ENCODE measurements at regions not wholly inside any gene's neighbourhood (a gene's known extent, or its start where the extent isn't known, plus 50 kb on each side); places are given as distances from the start of the nearest gene placed in this dataset.

DNA sequence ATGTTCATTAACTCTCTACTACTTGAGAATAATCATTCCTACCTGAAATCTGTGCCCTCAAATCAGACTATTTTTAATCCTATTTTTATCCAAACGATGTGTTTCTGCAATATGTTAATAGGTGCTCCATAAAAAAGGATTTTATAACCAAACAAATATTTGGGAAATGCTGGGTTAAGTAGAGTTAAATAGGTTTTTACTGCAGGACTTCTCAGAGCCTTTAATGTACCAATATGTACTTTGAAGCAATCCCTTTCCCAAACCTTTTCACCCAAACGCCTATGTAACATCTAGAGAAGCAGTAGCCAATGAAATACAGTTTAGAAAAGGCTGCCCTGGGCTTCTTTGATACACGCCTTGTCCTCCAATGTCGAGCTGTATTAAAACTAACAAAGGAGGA lies 182.5 kb downstream of the SP3 start:
- no peak overlapping the region for H3K4me3 ChIP-seq (ENCODE audit: low read depth, low read length)
- DNase-seq (ENCODE audit: low read depth), result no peak
- no peak for TF ChIP-seq POLR2A (IDR thresholded peaks at IDR 0.05; ENCODE audit: extremely low read depth, insufficient read length)
- TF ChIP-seq, protein P1, sequence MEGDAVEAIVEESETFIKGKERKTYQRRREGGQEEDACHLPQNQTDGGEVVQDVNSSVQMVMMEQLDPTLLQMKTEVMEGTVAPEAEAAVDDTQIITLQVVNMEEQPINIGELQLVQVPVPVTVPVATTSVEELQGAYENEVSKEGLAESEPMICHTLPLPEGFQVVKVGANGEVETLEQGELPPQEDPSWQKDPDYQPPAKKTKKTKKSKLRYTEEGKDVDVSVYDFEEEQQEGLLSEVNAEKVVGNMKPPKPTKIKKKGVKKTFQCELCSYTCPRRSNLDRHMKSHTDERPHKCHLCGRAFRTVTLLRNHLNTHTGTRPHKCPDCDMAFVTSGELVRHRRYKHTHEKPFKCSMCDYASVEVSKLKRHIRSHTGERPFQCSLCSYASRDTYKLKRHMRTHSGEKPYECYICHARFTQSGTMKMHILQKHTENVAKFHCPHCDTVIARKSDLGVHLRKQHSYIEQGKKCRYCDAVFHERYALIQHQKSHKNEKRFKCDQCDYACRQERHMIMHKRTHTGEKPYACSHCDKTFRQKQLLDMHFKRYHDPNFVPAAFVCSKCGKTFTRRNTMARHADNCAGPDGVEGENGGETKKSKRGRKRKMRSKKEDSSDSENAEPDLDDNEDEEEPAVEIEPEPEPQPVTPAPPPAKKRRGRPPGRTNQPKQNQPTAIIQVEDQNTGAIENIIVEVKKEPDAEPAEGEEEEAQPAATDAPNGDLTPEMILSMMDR (IDR thresholded peaks at IDR 0.05; ENCODE audit: low read depth, low read length), result no peak
- no peak for TF ChIP-seq MYC (IDR thresholded peaks at IDR 0.05; ENCODE audit: low read depth, low read length)
- TF ChIP-seq, protein P2, sequence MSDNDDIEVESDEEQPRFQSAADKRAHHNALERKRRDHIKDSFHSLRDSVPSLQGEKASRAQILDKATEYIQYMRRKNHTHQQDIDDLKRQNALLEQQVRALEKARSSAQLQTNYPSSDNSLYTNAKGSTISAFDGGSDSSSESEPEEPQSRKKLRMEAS (IDR thresholded peaks at IDR 0.05; ENCODE audit: low read depth, low read length), result no peak

DNA sequence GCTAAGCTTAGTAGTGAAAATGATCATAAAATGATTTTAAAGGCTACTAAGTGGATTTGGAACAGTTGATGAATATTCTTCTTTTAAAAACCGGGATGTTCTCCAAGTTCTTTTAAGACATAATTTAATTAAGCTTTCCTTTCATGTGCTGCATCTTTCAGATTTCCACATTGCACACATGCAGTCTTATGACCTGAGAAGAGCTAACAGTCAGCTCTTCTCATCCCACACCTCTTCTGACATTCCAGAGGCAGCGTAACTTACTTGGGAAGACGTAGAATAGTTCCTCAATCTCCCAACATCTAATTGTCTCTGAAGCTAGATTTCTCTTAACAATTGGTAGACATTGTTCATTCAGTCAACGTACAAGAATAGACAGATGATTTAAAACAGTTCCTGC lies 181.8 kb downstream of the SP3 start:
- no peak overlapping the region for H3K4me3 ChIP-seq (ENCODE audit: low read depth, low read length)
- DNase-seq (ENCODE audit: low read depth), result no peak
- TF ChIP-seq, protein P2 (IDR thresholded peaks at IDR 0.05; ENCODE audit: low read depth, low read length), result no peak
- TF ChIP-seq POLR2A (IDR thresholded peaks at IDR 0.05; ENCODE audit: extremely low read depth, insufficient read length) (no peak), MYC (IDR thresholded peaks at IDR 0.05; ENCODE audit: low read depth, low read length) (no peak)
- TF ChIP-seq, protein P1 (IDR thresholded peaks at IDR 0.05; ENCODE audit: low read depth, low read length), result no peak

DNA sequence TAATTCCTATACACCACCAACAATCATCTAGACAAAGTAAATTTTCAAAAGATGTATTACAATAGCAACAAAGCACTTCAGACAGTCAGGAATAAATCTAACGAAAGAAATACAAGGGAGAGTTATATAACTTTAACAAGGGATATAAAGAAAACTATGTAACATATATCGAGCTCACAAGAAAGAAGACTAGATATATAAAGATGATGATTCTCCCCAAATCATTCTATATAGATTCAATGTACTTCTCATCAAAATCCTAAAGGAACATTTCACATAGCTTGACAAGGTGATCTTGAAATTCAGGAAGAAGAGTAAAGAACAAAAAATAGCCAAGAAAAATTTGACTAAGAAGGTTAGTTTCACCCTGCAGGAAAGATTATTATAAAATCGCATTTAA lies 179.4 kb downstream of the SP3 start:
- no peak overlapping the region for H3K4me3 ChIP-seq (ENCODE audit: low read depth, low read length)
- DNase-seq (ENCODE audit: low read depth), result no peak

DNA sequence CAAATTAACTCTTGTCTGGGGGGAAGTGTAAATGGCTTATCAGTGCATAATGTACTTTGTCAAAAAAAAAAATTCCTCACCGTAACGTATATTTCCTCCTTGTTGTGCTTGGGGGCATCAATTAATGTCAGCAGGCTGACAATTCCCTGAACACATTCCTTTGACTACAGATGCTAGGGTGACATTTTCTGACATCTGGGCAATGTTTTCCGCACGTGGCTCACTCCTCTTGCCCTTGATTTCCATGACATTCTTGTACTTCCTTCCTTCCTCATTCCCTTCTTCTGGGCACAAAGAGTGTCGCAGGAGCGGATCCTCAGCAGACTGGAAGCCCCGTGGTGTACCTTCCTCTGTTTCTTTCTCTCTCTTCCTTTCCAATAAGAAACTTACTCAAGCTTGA lies 173.7 kb downstream of the SP3 start:
- no peak for DNase-seq (ENCODE audit: low read depth)
- TF ChIP-seq MYC (IDR thresholded peaks at IDR 0.05; ENCODE audit: low read depth, low read length) (no peak), POLR2A (IDR thresholded peaks at IDR 0.05; ENCODE audit: extremely low read depth, insufficient read length) (no peak)
- TF ChIP-seq, protein P1 (IDR thresholded peaks at IDR 0.05; ENCODE audit: low read depth, low read length), result no peak
- no peak overlapping the region for H3K4me3 ChIP-seq (ENCODE audit: low read depth, low read length)

More for the DNA sequence above, 179.4 kb downstream of the SP3 start:
- TF ChIP-seq, protein P1 (IDR thresholded peaks at IDR 0.05; ENCODE audit: low read depth, low read length), result no peak
- TF ChIP-seq MYC (IDR thresholded peaks at IDR 0.05; ENCODE audit: low read depth, low read length), result no peak
- TF ChIP-seq, protein P2 (IDR thresholded peaks at IDR 0.05; ENCODE audit: low read depth, low read length), result no peak
- TF ChIP-seq POLR2A (IDR thresholded peaks at IDR 0.05; ENCODE audit: extremely low read depth, insufficient read length), result no peak

DNA sequence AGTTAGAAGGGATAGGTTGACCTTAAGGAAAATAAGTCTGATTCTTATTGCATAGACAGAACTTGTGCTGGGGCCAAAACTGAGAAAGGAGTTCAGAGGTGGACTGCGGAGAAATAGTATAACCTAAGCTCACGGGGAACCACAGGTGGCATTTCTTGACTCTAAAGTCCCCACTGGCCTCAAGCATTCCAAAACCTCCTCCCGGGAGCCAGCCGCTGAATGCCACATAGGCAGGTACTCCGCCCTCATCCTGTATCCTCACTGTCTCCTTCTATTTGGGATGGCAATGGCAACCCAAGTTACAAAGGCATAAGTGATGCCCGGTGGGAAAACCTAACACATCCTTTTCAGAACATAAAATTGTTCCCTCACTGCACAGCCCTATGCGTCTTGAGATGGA lies 173.0 kb downstream of the SP3 start:
- TF ChIP-seq POLR2A (IDR thresholded peaks at IDR 0.05; ENCODE audit: extremely low read depth, insufficient read length), result no peak
- no peak for TF ChIP-seq MYC (IDR thresholded peaks at IDR 0.05; ENCODE audit: low read depth, low read length)
- TF ChIP-seq, protein P1 (IDR thresholded peaks at IDR 0.05; ENCODE audit: low read depth, low read length), result no peak
- TF ChIP-seq, protein P2 (IDR thresholded peaks at IDR 0.05; ENCODE audit: low read depth, low read length), result no peak
- DNase-seq (ENCODE audit: low read depth), result no peak
- no peak overlapping the region for H3K4me3 ChIP-seq (ENCODE audit: low read depth, low read length)

DNA sequence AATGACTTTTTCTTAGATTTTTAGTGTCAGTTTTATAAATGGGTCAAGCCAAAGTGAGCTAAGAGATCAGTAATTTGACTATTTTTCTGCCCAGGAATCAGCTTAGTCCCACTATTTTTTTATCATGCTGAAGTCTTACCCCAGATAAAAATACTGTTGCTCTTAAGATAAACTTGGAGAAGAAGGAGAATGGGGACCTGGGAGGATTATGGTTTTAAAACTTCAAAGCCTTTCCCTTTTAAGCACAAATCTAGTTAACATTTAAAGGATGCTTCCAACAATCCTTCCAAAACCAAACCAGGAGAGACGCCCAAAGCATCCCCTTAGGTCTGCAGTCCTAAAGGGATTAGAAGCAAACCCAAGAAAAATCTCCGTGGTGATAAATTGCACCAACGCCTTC lies 172.4 kb downstream of the SP3 start:
- H3K4me3 ChIP-seq (ENCODE audit: low read depth, low read length), result no peak overlapping the region
- DNase-seq (ENCODE audit: low read depth), result no peak
- no peak for TF ChIP-seq MYC (IDR thresholded peaks at IDR 0.05; ENCODE audit: low read depth, low read length)
- TF ChIP-seq, protein P1 (IDR thresholded peaks at IDR 0.05; ENCODE audit: low read depth, low read length), result no peak
- TF ChIP-seq, protein P2 (IDR thresholded peaks at IDR 0.05; ENCODE audit: low read depth, low read length), result no peak
- TF ChIP-seq POLR2A (IDR thresholded peaks at IDR 0.05; ENCODE audit: extremely low read depth, insufficient read length), result no peak

Data from NB4 (cell line).